ELR (cell line): ENCODE measurements at regions not wholly inside any gene's neighbourhood (a gene's known extent, or its start where the extent isn't known, plus 50 kb on each side); places are given as distances from the start of the nearest gene placed in this dataset.

ENCODE experiments used
- DNase-seq: peaks from one replicate; pipeline ENCODE4 v3.0.0-alpha.2; 2015; ENCODE audit warnings: low read depth

- no peak for DNase-seq
These were observed 57.4 kb upstream of the CCDC167 start for GRCh38 chr6:37556881-37557644.

GRCh38 chr6:37555040-37555781 lies 55.5 kb upstream of the CCDC167 start:
- DNase-seq: no peak

GRCh38 chr6:37554480-37554819 lies 54.8 kb upstream of the CCDC167 start:
- peak; percentile 83 for DNase-seq

GRCh38 chr6:37552267-37552666 lies 52.6 kb upstream of the CCDC167 start:
- no peak for DNase-seq

- DNase-seq: no peak
These were observed 52.2 kb upstream of the CCDC167 start for GRCh38 chr6:37551867-37552266.

GRCh38 chr6:37551446-37551845 lies 51.8 kb upstream of the CCDC167 start:
- no peak for DNase-seq

- no peak for DNase-seq
These were observed 51.3 kb upstream of the CCDC167 start for GRCh38 chr6:37551002-37551401.

- peak; percentile 56 for DNase-seq
These were observed 50.6 kb upstream of the CCDC167 start for GRCh38 chr6:37550191-37550831.

GRCh38 chr6:37549558-37549957 lies 49.9 kb upstream of the CCDC167 start:
- no peak for DNase-seq
